ENCODE measurements at regions not wholly inside any gene's neighbourhood (a gene's known extent, or its start where the extent isn't known, plus 50 kb on each side); places are given as distances from the start of the nearest gene placed in this dataset.

- Mint-ChIP-seq H3K4me3 (ENCODE audit: unreplicated experiment) (no peak overlapping the region), H3K27me3 (ENCODE audit: unreplicated experiment) (peaks cover 3% of the 10 kb centered on the region), H3K4me1 (ENCODE audit: unreplicated experiment) (peaks cover 24% of the 10 kb centered on the region), H3K9me3 (ENCODE audit: unreplicated experiment) (no peaks in the 10 kb centered on the region), H3K36me3 (ENCODE audit: low read depth, unreplicated experiment) (no peaks in the 10 kb centered on the region), H3K27ac (ENCODE audit: unreplicated experiment) (peak overlapping the region; percentile 34)
- no peak for DNase-seq (ENCODE audit: low spot score)
- TF ChIP-seq CTCF (IDR thresholded peaks at IDR 0.05; ENCODE audit: unreplicated experiment) = no peak
Measured at GRCh38 chr3:107062787-107063186, 314.5 kb upstream of the CCDC54 start.

- no peaks in the 10 kb centered on the region for H3K36me3 Mint-ChIP-seq (ENCODE audit: low read depth, unreplicated experiment)
- H3K4me3 Mint-ChIP-seq (ENCODE audit: unreplicated experiment) = no peak overlapping the region
- H3K27ac Mint-ChIP-seq (ENCODE audit: unreplicated experiment) = no peak overlapping the region
- no peaks in the 10 kb centered on the region for H3K9me3 Mint-ChIP-seq (ENCODE audit: unreplicated experiment)
- no peak for TF ChIP-seq CTCF (IDR thresholded peaks at IDR 0.05; ENCODE audit: unreplicated experiment)
- H3K27me3 Mint-ChIP-seq (ENCODE audit: unreplicated experiment) = peaks cover 3% of the 10 kb centered on the region
- no peak for DNase-seq (ENCODE audit: low spot score)
- H3K4me1 Mint-ChIP-seq (ENCODE audit: unreplicated experiment) = peaks cover 24% of the 10 kb centered on the region
Measured at GRCh38 chr3:107063351-107063750, 313.9 kb upstream of the CCDC54 start.

GRCh38 chr3:107064405-107065060 lies 312.7 kb upstream of the CCDC54 start:
- H3K4me1 Mint-ChIP-seq (ENCODE audit: unreplicated experiment) = peaks cover 29% of the 10 kb centered on the region
- peak; percentile 78 for TF ChIP-seq CTCF (IDR thresholded peaks at IDR 0.05; ENCODE audit: unreplicated experiment)
- no peak overlapping the region for H3K4me3 Mint-ChIP-seq (ENCODE audit: unreplicated experiment)

GRCh38 chr3:107065094-107065861 lies 312.0 kb upstream of the CCDC54 start:
- peaks cover 3% of the 10 kb centered on the region for H3K27me3 Mint-ChIP-seq (ENCODE audit: unreplicated experiment)
- no peaks in the 10 kb centered on the region for H3K36me3 Mint-ChIP-seq (ENCODE audit: low read depth, unreplicated experiment)
- H3K9me3 Mint-ChIP-seq (ENCODE audit: unreplicated experiment) = no peaks in the 10 kb centered on the region
- no peak for TF ChIP-seq CTCF (IDR thresholded peaks at IDR 0.05; ENCODE audit: unreplicated experiment)
- H3K4me1 Mint-ChIP-seq (ENCODE audit: unreplicated experiment) = peaks cover 29% of the 10 kb centered on the region
- peak overlapping the region; percentile 53 for H3K4me3 Mint-ChIP-seq (ENCODE audit: unreplicated experiment)
- peak; percentile 15 for DNase-seq (ENCODE audit: low spot score)
- H3K27ac Mint-ChIP-seq (ENCODE audit: unreplicated experiment) = peak overlapping the region; percentile 91

More at GRCh38 chr3:107064405-107065060, 312.7 kb upstream of the CCDC54 start:
- peak overlapping the region; percentile 78 for H3K27ac Mint-ChIP-seq (ENCODE audit: unreplicated experiment)
- H3K9me3 Mint-ChIP-seq (ENCODE audit: unreplicated experiment) = no peaks in the 10 kb centered on the region
- peaks cover 3% of the 10 kb centered on the region for H3K27me3 Mint-ChIP-seq (ENCODE audit: unreplicated experiment)
- peak; percentile 82 for DNase-seq (ENCODE audit: low spot score)
- no peaks in the 10 kb centered on the region for H3K36me3 Mint-ChIP-seq (ENCODE audit: low read depth, unreplicated experiment)

- no peak for TF ChIP-seq CTCF (IDR thresholded peaks at IDR 0.05; ENCODE audit: unreplicated experiment)
- Mint-ChIP-seq H3K4me3 (ENCODE audit: unreplicated experiment) (no peak overlapping the region), H3K9me3 (ENCODE audit: unreplicated experiment) (no peaks in the 10 kb centered on the region)
Measured at GRCh38 chr3:107067421-107067820, 309.8 kb upstream of the CCDC54 start.

More at GRCh38 chr3:107067421-107067820, 309.8 kb upstream of the CCDC54 start:
- DNase-seq (ENCODE audit: low spot score) = no peak
- H3K4me1 Mint-ChIP-seq (ENCODE audit: unreplicated experiment) = peaks cover 29% of the 10 kb centered on the region
- no peaks in the 10 kb centered on the region for H3K36me3 Mint-ChIP-seq (ENCODE audit: low read depth, unreplicated experiment)
- H3K27me3 Mint-ChIP-seq (ENCODE audit: unreplicated experiment) = peaks cover 3% of the 10 kb centered on the region
- H3K27ac Mint-ChIP-seq (ENCODE audit: unreplicated experiment) = no peak overlapping the region

Measured in endothelial cell (in vitro differentiated cells).